ENCODE measurements at regions not wholly inside any gene's neighbourhood (a gene's known extent, or its start where the extent isn't known, plus 50 kb on each side); places are given as distances from the start of the nearest gene placed in this dataset.

- ChIA-PET CTCF (ENCODE audit: low intra/inter-chr PET ratio, low total read pairs) (no interaction called here), POLR2A (interaction anchor here (0.7 to 11.3 kb wide), 7 partner anchors 18 to 241 kb away, joined by 3 to 78 read pairs (median 4); no protein-coding TSS in a partner anchor)
- FAIRE-seq (peak; percentile 84), DNase-seq (ENCODE audit: low spot score) (peak; percentile 81), ATAC-seq (peak; percentile 94)
- peaks cover 18 to 66% of the 10 kb centered on the region in 2 experiments for H3K36me3 ChIP-seq (replicated peaks in 1 of 2; ENCODE audit: control insufficient read depth in 1 of 2, insufficient read depth in 2 of 2, low read length in 2 of 2)
- intact Hi-C loops (cut with micrococcal nuclease; ENCODE audit: unreplicated experiment) (loop anchor here (2.0 kb wide), 1 partner anchor 36 kb away; no protein-coding TSS in a partner anchor), in situ Hi-C loops (cut with HindIII; ENCODE audit: extremely low pct_ligation_motif_present, low pct_unique_long_range_greater_than_20kb) (no loop called here)
- BruUV-seq (replicated peaks) = no TSS peak
- H3K9me3 ChIP-seq (ENCODE audit: low read length) = no peaks in the 10 kb centered on the region
- H4K20me1 ChIP-seq (ENCODE audit: insufficient read depth, low read length) = no peaks in the 10 kb centered on the region
- H3K27me3 ChIP-seq (ENCODE audit: control insufficient read depth in 1 of 2, insufficient read depth in 2 of 2, low read length in 2 of 2) = no peaks in the 10 kb centered on the region
- no peak overlapping the region for H3K9ac ChIP-seq (ENCODE audit: insufficient read depth, low read depth, low read length)
- no peaks in the 10 kb centered on the region for H3K79me2 ChIP-seq (ENCODE audit: insufficient read depth, low read length)
- peak overlapping the region; percentile 70 for H3K27ac ChIP-seq (ENCODE audit: extremely low read length, insufficient read depth, low read length)
- no peak overlapping the region for H2AFZ ChIP-seq (ENCODE audit: low read length)
- peak overlapping the region; percentile 28 for H3K4me2 ChIP-seq (ENCODE audit: low read depth, low read length)
- peaks cover 30% of the 10 kb centered on the region for H3K4me1 ChIP-seq (ENCODE audit: insufficient read depth, low read length)
- no peak overlapping the region for H3K4me3 ChIP-seq (replicated peaks in 1 of 3; ENCODE audit: insufficient read depth in 1 of 3, low read depth in 2 of 3, low read length in 3 of 3)
- TF ChIP-seq PAF1 (CRISPR knock-in tag; IDR thresholded peaks at IDR 0.05) (no peak), ZNF687 (CRISPR knock-in tag; IDR thresholded peaks at IDR 0.05) (no peak), ZNF580 (CRISPR knock-in tag; IDR thresholded peaks at IDR 0.05; ENCODE audit: borderline replicate concordance, low read depth) (0 out of 2 replicates have a peak, but pooled peaks have one; percentile 64), REST (IDR thresholded peaks at IDR 0.05; ENCODE audit: borderline replicate concordance in 1 of 2, low read depth in 1 of 2, low read length in 2 of 2) (0 out of 4 replicates have a peak, but pooled peaks of 1 of the 2 experiments have one; percentile 19), AGO2 (optimal IDR thresholded peaks at IDR 0.05; ENCODE audit: low read depth, low read length) (no peak), CEBPG (CRISPR knock-in tag; IDR thresholded peaks at IDR 0.05) (peak; percentile 95), ZSCAN9 (CRISPR knock-in tag; IDR thresholded peaks at IDR 0.05; ENCODE audit: borderline replicate concordance) (0 out of 2 replicates have a peak, but pooled peaks have one; percentile 28), ZNF451 (CRISPR knock-in tag; IDR thresholded peaks at IDR 0.05) (no peak), RAD21 (CRISPR knock-in tag; IDR thresholded peaks at IDR 0.05) (no peak), HNF1A (IDR thresholded peaks at IDR 0.05; ENCODE audit: low read depth) (no peak), HNF1A (CRISPR knock-in tag; IDR thresholded peaks at IDR 0.05; ENCODE audit: borderline replicate concordance) (peak; percentile 34; the same call in 1 of the 2 replicates), ZNF333 (CRISPR knock-in tag; IDR thresholded peaks at IDR 0.05; ENCODE audit: borderline replicate concordance) (no peak), ZNF775 (CRISPR knock-in tag; IDR thresholded peaks at IDR 0.05; ENCODE audit: borderline replicate concordance) (no peak)
These were observed 75.8 kb upstream of the UMPS start for GRCh38 chr3:124654470-124654845.

Measured in HepG2 (cell line).